SK-N-SH treated with all-trans-retinoic acid at 6 μM for 48 hours (cell line): ENCODE measurements at regions not wholly inside any gene's neighbourhood (a gene's known extent, or its start where the extent isn't known, plus 50 kb on each side); places are given as distances from the start of the nearest gene placed in this dataset.
"Not testable (repeated sequence)": the region's sequence is repeated elsewhere in the genome, so short reads cannot be mapped to it uniquely, and the experiment has no call there.

Experiments
- ATAC-seq: fragments of 200-7000 bp; cut with Tn5 transposase; 3 replicates; pipeline ENCODE4 v1.9.1; 2020; ENCODE audit warnings: mild to moderate bottlenecking, moderate library complexity
- BACH2 ChIP-seq: fragments of 250-450 bp; sonication (Bioruptor Pico); IDR thresholded peaks from 2 replicates; pipeline ENCODE4 v1.9.0; 2021; ENCODE audit warnings: mild to moderate bottlenecking, borderline replicate concordance
- CSDC2 ChIP-seq: fragments of 250-450 bp; sonication (Bioruptor Pico); IDR thresholded peaks from 2 replicates; pipeline ENCODE4 v1.5.0; 2020; ENCODE audit warnings: mild to moderate bottlenecking, moderate library complexity
- ESRRG ChIP-seq: fragments of 250-450 bp; sonication (Bioruptor Pico); IDR thresholded peaks from 2 replicates; pipeline ENCODE4 v1.6.1; 2021; ENCODE audit warnings: mild to moderate bottlenecking
- GLIS3 ChIP-seq: fragments of 250-450 bp; sonication (Bioruptor Pico); IDR thresholded peaks from 2 replicates; pipeline ENCODE4 v1.5.0; 2020; ENCODE audit warnings: mild to moderate bottlenecking, moderate library complexity
- OSR1 ChIP-seq: fragments of 250-450 bp; sonication (Bioruptor Pico); IDR thresholded peaks from 2 replicates; pipeline ENCODE4 v1.8.0; 2022; ENCODE audit warnings: moderate library complexity, mild to moderate bottlenecking, inconsistent platforms
- SNAI2 ChIP-seq: fragments of 250-450 bp; sonication (Bioruptor Pico); IDR thresholded peaks from 2 replicates; pipeline ENCODE4 v1.5.0; 2020; ENCODE audit warnings: mild to moderate bottlenecking, moderate library complexity
- TOX ChIP-seq: fragments of 250-450 bp; sonication (Bioruptor Pico); IDR thresholded peaks from 2 replicates; pipeline ENCODE4 v1.8.0; 2021; ENCODE audit warnings: mild to moderate bottlenecking, moderate library complexity, borderline replicate concordance
- ZFP30 ChIP-seq: fragments of 450-650 bp; formaldehyde crosslinking; IDR thresholded peaks from 2 replicates; pipeline ENCODE4 v1.5.0; 2022; ENCODE audit warnings: mild to moderate bottlenecking, moderate library complexity
- ZNF70 ChIP-seq: fragments of 450-650 bp; formaldehyde crosslinking; IDR thresholded peaks from 2 replicates; pipeline ENCODE4 v1.5.0; 2020; ENCODE audit warnings: mild to moderate bottlenecking, moderate library complexity
- ZNF8 ChIP-seq: fragments of 450-650 bp; formaldehyde crosslinking; IDR thresholded peaks from 2 replicates; pipeline ENCODE4 v1.5.0; 2020; ENCODE audit warnings: mild to moderate bottlenecking, moderate library complexity
- TF ChIP-seq, protein P1 (sequence below): fragments of 250-450 bp; sonication (Bioruptor Pico); IDR thresholded peaks from 2 replicates; pipeline ENCODE4 v1.5.1; 2020; ENCODE audit warnings: low read depth, mild to moderate bottlenecking, moderate library complexity
- TF ChIP-seq, protein P2 (sequence below): fragments of 250-450 bp; sonication (Bioruptor Pico); IDR thresholded peaks from 2 replicates; pipeline ENCODE4 v1.8.0; 2020; ENCODE audit warnings: mild to moderate bottlenecking, moderate library complexity, borderline replicate concordance
- TF ChIP-seq, protein P3 (sequence below): fragments of 250-450 bp; sonication (Bioruptor Pico); IDR thresholded peaks from 2 replicates; pipeline ENCODE4 v1.5.0; 2020; ENCODE audit warnings: mild to moderate bottlenecking, moderate library complexity
- TF ChIP-seq, protein P4 (sequence below): fragments of 250-450 bp; sonication (Bioruptor Pico); IDR thresholded peaks from 2 replicates; pipeline ENCODE4 v1.8.0; 2021; ENCODE audit warnings: low read depth, mild to moderate bottlenecking, moderate library complexity, borderline replicate concordance
- TF ChIP-seq, protein P5 (sequence below): fragments of 250-450 bp; sonication (Bioruptor Pico); IDR thresholded peaks from 2 replicates; pipeline ENCODE4 v1.5.1; 2021; ENCODE audit warnings: mild to moderate bottlenecking, moderate library complexity

DNA sequence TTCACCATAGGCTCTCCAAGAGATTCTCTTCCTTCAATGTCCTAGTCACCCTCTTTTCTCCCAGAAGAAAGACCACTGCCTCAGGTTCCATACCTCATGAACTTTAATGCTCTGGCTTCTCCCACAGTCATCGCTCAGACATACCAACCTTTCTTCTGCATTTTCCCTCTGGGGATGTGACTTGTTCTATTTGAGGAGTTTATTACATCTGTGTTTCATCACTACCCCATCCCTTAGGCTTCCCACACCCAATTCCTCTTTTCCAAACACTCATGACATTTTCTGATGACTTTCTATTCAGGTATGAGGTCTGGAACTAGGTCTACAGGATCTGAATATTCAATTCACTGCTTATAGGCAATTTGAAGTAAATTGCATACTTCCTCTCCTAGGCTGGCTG is 298.6 kb upstream of the MAP2 start:
- TF ChIP-seq CSDC2: no peak
- TF ChIP-seq ZFP30 (CRISPR knock-in tag): no peak
- TF ChIP-seq, protein P1, sequence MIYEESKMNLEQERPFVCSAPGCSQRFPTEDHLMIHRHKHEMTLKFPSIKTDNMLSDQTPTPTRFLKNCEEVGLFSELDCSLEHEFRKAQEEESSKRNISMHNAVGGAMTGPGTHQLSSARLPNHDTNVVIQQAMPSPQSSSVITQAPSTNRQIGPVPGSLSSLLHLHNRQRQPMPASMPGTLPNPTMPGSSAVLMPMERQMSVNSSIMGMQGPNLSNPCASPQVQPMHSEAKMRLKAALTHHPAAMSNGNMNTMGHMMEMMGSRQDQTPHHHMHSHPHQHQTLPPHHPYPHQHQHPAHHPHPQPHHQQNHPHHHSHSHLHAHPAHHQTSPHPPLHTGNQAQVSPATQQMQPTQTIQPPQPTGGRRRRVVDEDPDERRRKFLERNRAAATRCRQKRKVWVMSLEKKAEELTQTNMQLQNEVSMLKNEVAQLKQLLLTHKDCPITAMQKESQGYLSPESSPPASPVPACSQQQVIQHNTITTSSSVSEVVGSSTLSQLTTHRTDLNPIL (CRISPR knock-in tag): no peak
- TF ChIP-seq, protein P2, sequence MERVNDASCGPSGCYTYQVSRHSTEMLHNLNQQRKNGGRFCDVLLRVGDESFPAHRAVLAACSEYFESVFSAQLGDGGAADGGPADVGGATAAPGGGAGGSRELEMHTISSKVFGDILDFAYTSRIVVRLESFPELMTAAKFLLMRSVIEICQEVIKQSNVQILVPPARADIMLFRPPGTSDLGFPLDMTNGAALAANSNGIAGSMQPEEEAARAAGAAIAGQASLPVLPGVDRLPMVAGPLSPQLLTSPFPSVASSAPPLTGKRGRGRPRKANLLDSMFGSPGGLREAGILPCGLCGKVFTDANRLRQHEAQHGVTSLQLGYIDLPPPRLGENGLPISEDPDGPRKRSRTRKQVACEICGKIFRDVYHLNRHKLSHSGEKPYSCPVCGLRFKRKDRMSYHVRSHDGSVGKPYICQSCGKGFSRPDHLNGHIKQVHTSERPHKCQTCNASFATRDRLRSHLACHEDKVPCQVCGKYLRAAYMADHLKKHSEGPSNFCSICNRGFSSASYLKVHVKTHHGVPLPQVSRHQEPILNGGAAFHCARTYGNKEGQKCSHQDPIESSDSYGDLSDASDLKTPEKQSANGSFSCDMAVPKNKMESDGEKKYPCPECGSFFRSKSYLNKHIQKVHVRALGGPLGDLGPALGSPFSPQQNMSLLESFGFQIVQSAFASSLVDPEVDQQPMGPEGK: no peak
- no peak for TF ChIP-seq OSR1
- TF ChIP-seq SNAI2 (CRISPR knock-in tag): no peak
- TF ChIP-seq, all 23 proteins: peak for 0
- no peak for ATAC-seq

DNA sequence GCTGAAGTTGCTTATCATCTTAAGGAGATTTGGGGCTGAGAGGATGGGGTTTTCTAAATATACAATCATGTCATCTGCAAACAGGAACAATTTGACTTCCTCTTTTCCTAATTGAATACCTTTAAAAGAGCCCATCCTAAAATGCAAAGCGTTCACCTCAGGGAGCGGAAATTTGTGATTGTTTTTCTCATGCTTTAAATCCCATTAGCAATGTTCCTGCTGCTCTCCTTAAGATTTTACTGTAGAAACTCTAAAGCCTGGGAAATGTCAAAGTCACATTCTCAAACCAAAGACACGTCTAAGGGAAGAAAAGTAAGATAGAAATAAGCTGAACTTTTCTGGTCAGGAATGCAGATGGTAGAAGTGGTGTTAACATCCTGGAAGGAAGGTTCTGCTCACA is 285.8 kb upstream of the MAP2 start:
- TF ChIP-seq, protein P3, sequence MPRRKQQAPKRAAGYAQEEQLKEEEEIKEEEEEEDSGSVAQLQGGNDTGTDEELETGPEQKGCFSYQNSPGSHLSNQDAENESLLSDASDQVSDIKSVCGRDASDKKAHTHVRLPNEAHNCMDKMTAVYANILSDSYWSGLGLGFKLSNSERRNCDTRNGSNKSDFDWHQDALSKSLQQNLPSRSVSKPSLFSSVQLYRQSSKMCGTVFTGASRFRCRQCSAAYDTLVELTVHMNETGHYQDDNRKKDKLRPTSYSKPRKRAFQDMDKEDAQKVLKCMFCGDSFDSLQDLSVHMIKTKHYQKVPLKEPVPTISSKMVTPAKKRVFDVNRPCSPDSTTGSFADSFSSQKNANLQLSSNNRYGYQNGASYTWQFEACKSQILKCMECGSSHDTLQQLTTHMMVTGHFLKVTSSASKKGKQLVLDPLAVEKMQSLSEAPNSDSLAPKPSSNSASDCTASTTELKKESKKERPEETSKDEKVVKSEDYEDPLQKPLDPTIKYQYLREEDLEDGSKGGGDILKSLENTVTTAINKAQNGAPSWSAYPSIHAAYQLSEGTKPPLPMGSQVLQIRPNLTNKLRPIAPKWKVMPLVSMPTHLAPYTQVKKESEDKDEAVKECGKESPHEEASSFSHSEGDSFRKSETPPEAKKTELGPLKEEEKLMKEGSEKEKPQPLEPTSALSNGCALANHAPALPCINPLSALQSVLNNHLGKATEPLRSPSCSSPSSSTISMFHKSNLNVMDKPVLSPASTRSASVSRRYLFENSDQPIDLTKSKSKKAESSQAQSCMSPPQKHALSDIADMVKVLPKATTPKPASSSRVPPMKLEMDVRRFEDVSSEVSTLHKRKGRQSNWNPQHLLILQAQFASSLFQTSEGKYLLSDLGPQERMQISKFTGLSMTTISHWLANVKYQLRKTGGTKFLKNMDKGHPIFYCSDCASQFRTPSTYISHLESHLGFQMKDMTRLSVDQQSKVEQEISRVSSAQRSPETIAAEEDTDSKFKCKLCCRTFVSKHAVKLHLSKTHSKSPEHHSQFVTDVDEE (CRISPR knock-in tag): no peak
- no peak for ATAC-seq

DNA sequence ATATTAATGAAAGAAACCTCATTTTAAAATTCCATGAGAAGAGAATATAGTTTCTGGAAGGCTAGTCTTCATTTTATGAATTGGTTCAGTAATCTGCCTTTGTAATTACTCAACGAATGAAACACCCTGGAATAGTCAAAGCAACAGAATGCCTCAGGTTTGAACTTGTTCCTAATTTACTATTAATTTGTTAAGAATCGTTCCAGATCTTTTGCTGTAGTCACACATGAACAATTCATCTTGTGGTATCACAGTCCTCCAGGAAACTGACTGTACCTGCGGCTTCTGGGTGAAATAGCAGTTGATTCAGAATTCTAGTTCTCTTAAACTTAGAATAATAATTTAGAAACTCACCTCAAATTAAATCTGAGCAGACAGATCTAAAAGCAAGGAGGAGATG is 282.7 kb upstream of the MAP2 start:
- TF ChIP-seq, protein P3 (CRISPR knock-in tag): no peak
- no peak for TF ChIP-seq ESRRG (CRISPR knock-in tag)
- no peak for TF ChIP-seq ZNF8 (CRISPR knock-in tag)
- TF ChIP-seq TOX: no peak
- no peak for TF ChIP-seq ZNF70 (CRISPR knock-in tag)
- TF ChIP-seq GLIS3: no peak
- no peak for TF ChIP-seq OSR1
- no peak for TF ChIP-seq CSDC2
- TF ChIP-seq, all 23 proteins: peak for 0
- no peak for ATAC-seq

DNA sequence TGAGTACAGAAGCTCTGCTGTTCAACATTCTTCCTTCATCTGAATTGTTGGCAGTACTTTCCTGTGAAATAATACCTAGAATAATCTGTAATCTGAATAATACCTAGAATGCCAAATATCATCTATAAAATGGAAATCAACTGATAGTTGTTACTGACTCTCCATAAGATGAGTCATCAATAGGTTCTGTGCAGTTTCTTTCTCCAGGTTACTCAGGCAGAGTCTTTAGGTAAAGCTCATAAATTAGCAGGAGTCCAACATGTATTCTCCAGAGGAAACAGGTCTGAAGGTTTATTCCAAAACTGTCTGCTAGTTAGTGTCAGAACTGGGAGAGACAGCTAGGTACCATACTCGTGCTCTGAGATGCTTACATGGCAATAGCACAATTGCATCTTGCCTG is 282.0 kb upstream of the MAP2 start:
- ATAC-seq: no peak
- TF ChIP-seq CSDC2 (no peak), ZFP30 (CRISPR knock-in tag) (no peak), OSR1 (no peak), ZNF8 (CRISPR knock-in tag) (no peak), BACH2 (no peak), SNAI2 (CRISPR knock-in tag) (no peak)
- TF ChIP-seq, protein P4, sequence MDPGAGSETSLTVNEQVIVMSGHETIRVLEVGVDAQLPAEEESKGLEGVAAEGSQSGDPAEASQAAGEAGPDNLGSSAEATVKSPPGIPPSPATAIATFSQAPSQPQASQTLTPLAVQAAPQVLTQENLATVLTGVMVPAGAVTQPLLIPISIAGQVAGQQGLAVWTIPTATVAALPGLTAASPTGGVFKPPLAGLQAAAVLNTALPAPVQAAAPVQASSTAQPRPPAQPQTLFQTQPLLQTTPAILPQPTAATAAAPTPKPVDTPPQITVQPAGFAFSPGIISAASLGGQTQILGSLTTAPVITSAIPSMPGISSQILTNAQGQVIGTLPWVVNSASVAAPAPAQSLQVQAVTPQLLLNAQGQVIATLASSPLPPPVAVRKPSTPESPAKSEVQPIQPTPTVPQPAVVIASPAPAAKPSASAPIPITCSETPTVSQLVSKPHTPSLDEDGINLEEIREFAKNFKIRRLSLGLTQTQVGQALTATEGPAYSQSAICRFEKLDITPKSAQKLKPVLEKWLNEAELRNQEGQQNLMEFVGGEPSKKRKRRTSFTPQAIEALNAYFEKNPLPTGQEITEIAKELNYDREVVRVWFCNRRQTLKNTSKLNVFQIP (CRISPR knock-in tag): no peak
- TF ChIP-seq, protein P5, sequence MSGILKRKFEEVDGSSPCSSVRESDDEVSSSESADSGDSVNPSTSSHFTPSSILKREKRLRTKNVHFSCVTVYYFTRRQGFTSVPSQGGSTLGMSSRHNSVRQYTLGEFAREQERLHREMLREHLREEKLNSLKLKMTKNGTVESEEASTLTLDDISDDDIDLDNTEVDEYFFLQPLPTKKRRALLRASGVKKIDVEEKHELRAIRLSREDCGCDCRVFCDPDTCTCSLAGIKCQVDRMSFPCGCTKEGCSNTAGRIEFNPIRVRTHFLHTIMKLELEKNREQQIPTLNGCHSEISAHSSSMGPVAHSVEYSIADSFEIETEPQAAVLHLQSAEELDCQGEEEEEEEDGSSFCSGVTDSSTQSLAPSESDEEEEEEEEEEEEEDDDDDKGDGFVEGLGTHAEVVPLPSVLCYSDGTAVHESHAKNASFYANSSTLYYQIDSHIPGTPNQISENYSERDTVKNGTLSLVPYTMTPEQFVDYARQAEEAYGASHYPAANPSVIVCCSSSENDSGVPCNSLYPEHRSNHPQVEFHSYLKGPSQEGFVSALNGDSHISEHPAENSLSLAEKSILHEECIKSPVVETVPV: no peak
- TF ChIP-seq, protein P1 (CRISPR knock-in tag): no peak

DNA sequence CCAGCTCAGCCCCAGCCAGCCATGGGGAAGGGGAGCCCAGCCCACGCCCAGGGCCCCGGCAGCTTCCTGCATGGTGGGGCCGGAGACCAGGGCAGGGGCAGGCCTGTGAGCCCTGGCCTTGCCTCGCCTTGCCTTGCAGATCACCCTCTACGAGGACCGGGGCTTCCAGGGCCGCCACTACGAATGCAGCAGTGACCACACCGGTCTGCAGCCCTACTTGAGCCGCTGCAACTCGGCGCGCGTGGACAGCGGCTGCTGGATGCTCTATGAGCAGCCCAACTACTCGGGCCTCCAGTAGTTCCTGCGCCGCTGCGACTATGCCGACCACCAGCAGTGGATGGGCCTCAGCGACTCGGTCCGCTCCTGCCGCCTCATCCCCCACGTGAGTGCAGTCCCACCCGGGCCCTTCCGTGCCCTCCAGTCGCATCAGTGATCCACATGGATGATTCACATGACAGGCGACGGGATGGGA is 278.6 kb upstream of the MAP2 start:
- not testable (repeated sequence) for ATAC-seq
